ENCODE measurements at regions not wholly inside any gene's neighbourhood (a gene's known extent, or its start where the extent isn't known, plus 50 kb on each side); places are given as distances from the start of the nearest gene placed in this dataset.

DNA sequence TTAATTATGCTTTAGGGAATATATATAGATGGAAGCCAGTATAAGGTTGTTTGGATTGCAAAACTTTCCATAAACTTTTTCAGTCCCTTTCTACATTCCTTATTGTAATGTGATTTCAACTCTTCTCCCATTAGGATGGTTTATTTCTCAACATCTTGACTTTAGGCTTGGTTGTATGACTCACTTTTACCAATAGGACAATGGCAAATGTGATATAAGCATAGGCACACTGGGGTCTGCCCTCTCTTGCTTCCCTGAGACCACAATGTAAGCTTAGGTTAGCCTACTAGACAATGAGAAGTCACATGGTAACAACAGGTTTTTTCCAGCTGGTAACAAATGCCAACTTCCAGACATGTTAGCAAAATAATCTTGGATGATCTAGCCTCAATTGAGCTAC is 163.3 kb upstream of the RBPJ start:
- Histone ChIP-seq H3K27me3 (ENCODE audit: control insufficient read depth in 1 of 2, insufficient read depth in 1 of 2, low read length in 2 of 2) (no peaks in the 10 kb centered on the region), H3K4ac (ENCODE audit: low read depth in 1 of 2, low read length in 2 of 2) (no peak overlapping the region), H3K4me3 (ENCODE audit: insufficient read depth in 1 of 2, low read depth in 1 of 2, low read length in 2 of 2) (no peak overlapping the region)

GRCh38 chr4:26160591-26160990 is 160.2 kb upstream of the RBPJ start:
- H2AK5ac ChIP-seq (ENCODE audit: low read length, severe bottlenecking): no peak overlapping the region
- no peak overlapping the region for H4K91ac ChIP-seq (ENCODE audit: low read length)
- H2BK15ac ChIP-seq (ENCODE audit: low read depth, poor library complexity, severe bottlenecking): no peak overlapping the region
- no peak overlapping the region for H3K18ac ChIP-seq (ENCODE audit: low read depth in 1 of 2, low read length in 2 of 2)
- no peak for DNase-seq
- H3K27me3 ChIP-seq (ENCODE audit: control insufficient read depth in 1 of 2, insufficient read depth in 1 of 2, low read length in 2 of 2): no peaks in the 10 kb centered on the region
- no peak overlapping the region for H2AFZ ChIP-seq (ENCODE audit: low read depth, low read length)
- H3K27ac ChIP-seq (ENCODE audit: low read length, poor library complexity, severe bottlenecking): no peak overlapping the region
- no peaks in the 10 kb centered on the region for H3K36me3 ChIP-seq (ENCODE audit: control insufficient read depth in 1 of 2, insufficient read depth in 2 of 2, low read depth in 1 of 2, low read length in 2 of 2)
- no peak overlapping the region for H2BK5ac ChIP-seq (ENCODE audit: low read depth, low read length, poor library complexity, severe bottlenecking)
- H3K4me2 ChIP-seq (ENCODE audit: low read length, poor library complexity, severe bottlenecking): no peak overlapping the region
- H3K4me3 ChIP-seq (ENCODE audit: insufficient read depth in 1 of 2, low read depth in 1 of 2, low read length in 2 of 2): no peak overlapping the region
- 76% methylated on average over 2 of the region's 3 CpGs for WGBS
- no peak overlapping the region for H3K23ac ChIP-seq (ENCODE audit: low read length in 2 of 2)
- H3K14ac ChIP-seq (ENCODE audit: low read length in 2 of 2): no peak overlapping the region
- no peak overlapping the region for H4K8ac ChIP-seq (ENCODE audit: low read length)
- no peak overlapping the region for H2BK120ac ChIP-seq (ENCODE audit: low read depth, low read length)
- peaks cover 4% of the 10 kb centered on the region for H3K9me3 ChIP-seq (ENCODE audit: control insufficient read depth, low read length)
- no peak overlapping the region for H3K4ac ChIP-seq (ENCODE audit: low read depth in 1 of 2, low read length in 2 of 2)
- H3K9ac ChIP-seq (ENCODE audit: low read length): no peak overlapping the region
- no peaks in the 10 kb centered on the region for H3K79me1 ChIP-seq (replicated peaks; ENCODE audit: low read length, poor library complexity, severe bottlenecking)
- H2BK12ac ChIP-seq (ENCODE audit: low read length in 2 of 2): no peak overlapping the region
- no peaks in the 10 kb centered on the region for H3K4me1 ChIP-seq (ENCODE audit: control insufficient read depth, insufficient read depth, low read depth, low read length)

More for the DNA sequence above, 163.3 kb upstream of the RBPJ start:
- H2AFZ ChIP-seq (ENCODE audit: low read depth, low read length): no peak overlapping the region
- no peak overlapping the region for H2AK5ac ChIP-seq (ENCODE audit: low read length, severe bottlenecking)
- no peak overlapping the region for H4K8ac ChIP-seq (ENCODE audit: low read length)
- no peak overlapping the region for H3K23ac ChIP-seq (ENCODE audit: low read length in 2 of 2)
- H2BK12ac ChIP-seq (ENCODE audit: low read length in 2 of 2): no peak overlapping the region
- H3K4me1 ChIP-seq (ENCODE audit: control insufficient read depth, insufficient read depth, low read depth, low read length): no peaks in the 10 kb centered on the region
- peaks cover 4% of the 10 kb centered on the region for H3K9me3 ChIP-seq (ENCODE audit: control insufficient read depth, low read length)
- no peaks in the 10 kb centered on the region for H3K36me3 ChIP-seq (ENCODE audit: control insufficient read depth in 1 of 2, insufficient read depth in 2 of 2, low read depth in 1 of 2, low read length in 2 of 2)
- H2BK120ac ChIP-seq (ENCODE audit: low read depth, low read length): no peak overlapping the region
- no peak overlapping the region for H3K14ac ChIP-seq (ENCODE audit: low read length in 2 of 2)
- DNase-seq: peak; percentile 76
- H3K79me1 ChIP-seq (replicated peaks; ENCODE audit: low read length, poor library complexity, severe bottlenecking): no peaks in the 10 kb centered on the region
- no peak overlapping the region for H3K4me2 ChIP-seq (ENCODE audit: low read length, poor library complexity, severe bottlenecking)
- no peak overlapping the region for H3K27ac ChIP-seq (ENCODE audit: low read length, poor library complexity, severe bottlenecking)
- no peak overlapping the region for H3K18ac ChIP-seq (ENCODE audit: low read depth in 1 of 2, low read length in 2 of 2)
- H2BK5ac ChIP-seq (ENCODE audit: low read depth, low read length, poor library complexity, severe bottlenecking): no peak overlapping the region
- H4K91ac ChIP-seq (ENCODE audit: low read length): no peak overlapping the region
- H2BK15ac ChIP-seq (ENCODE audit: low read depth, poor library complexity, severe bottlenecking): no peak overlapping the region
- no peak overlapping the region for H3K9ac ChIP-seq (ENCODE audit: low read length)

DNA sequence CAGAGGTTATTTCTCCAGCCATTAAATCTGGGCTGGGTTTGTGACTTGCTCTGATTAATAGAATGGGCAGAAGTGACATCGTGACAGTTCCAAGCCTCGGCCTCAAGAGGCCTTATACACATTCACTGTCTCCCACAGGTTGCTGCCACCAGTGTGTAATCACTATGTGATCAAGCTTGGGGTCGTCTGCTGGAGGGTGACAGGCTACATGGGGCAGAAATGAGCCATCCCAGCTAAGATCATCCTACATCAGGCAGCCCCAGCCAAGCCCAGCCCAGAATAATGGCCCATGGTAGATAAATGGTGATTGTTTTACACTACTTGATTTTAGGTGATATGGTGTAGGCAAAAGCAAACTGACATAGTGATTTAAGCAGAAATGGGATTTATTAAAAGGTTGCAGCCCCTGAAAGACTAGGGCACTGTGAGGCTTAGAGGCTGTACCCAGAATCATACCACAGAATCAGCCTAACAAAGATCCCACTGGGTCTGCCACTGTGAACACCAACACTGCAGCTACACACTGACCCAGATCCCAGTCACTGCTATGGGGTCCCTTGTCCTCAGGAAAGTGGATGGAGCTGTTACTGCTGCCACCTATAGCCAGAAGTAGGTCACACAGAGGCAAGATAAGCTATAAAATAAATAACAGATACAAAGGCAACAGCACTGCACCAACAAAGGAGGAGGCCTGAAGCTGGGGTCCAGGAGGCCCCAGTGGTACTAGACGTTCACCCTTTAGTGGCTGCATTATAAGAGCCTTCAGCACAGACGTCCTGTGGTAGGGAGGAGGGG is 159.6 kb upstream of the RBPJ start:
- Histone ChIP-seq H3K4me1 (ENCODE audit: control insufficient read depth, insufficient read depth, low read depth, low read length) (no peaks in the 10 kb centered on the region), H2BK15ac (ENCODE audit: low read depth, poor library complexity, severe bottlenecking) (no peak overlapping the region), H4K8ac (ENCODE audit: low read length) (no peak overlapping the region), H3K79me1 (replicated peaks; ENCODE audit: low read length, poor library complexity, severe bottlenecking) (no peaks in the 10 kb centered on the region), H3K27ac (ENCODE audit: low read length, poor library complexity, severe bottlenecking) (no peak overlapping the region), H3K4me3 (ENCODE audit: insufficient read depth in 1 of 2, low read depth in 1 of 2, low read length in 2 of 2) (no peak overlapping the region), H2BK120ac (ENCODE audit: low read depth, low read length) (no peak overlapping the region), H3K4ac (ENCODE audit: low read depth in 1 of 2, low read length in 2 of 2) (no peak overlapping the region), H2AK5ac (ENCODE audit: low read length, severe bottlenecking) (no peak overlapping the region), H3K4me2 (ENCODE audit: low read length, poor library complexity, severe bottlenecking) (no peak overlapping the region), H2BK5ac (ENCODE audit: low read depth, low read length, poor library complexity, severe bottlenecking) (no peak overlapping the region), H3K14ac (ENCODE audit: low read length in 2 of 2) (no peak overlapping the region), H2AFZ (ENCODE audit: low read depth, low read length) (no peak overlapping the region), H3K23ac (ENCODE audit: low read length in 2 of 2) (no peak overlapping the region), H3K9me3 (ENCODE audit: control insufficient read depth, low read length) (peaks cover 4% of the 10 kb centered on the region), H3K27me3 (ENCODE audit: control insufficient read depth in 1 of 2, insufficient read depth in 1 of 2, low read length in 2 of 2) (no peaks in the 10 kb centered on the region), H2BK12ac (ENCODE audit: low read length in 2 of 2) (peak overlapping the region in 1 of 2 experiments; percentile 7), H3K9ac (ENCODE audit: low read length) (no peak overlapping the region), H4K91ac (ENCODE audit: low read length) (no peak overlapping the region), H3K18ac (ENCODE audit: low read depth in 1 of 2, low read length in 2 of 2) (no peak overlapping the region), H3K36me3 (ENCODE audit: control insufficient read depth in 1 of 2, insufficient read depth in 2 of 2, low read depth in 1 of 2, low read length in 2 of 2) (no peaks in the 10 kb centered on the region)
- DNase-seq: no peak
- 71% methylated on average over 4 of the region's 5 CpGs for WGBS

- no peak overlapping the region for H3K4me3 ChIP-seq (ENCODE audit: insufficient read depth in 1 of 2, low read depth in 1 of 2, low read length in 2 of 2)
- no peak overlapping the region for H3K27ac ChIP-seq (ENCODE audit: low read length, poor library complexity, severe bottlenecking)
- no peak overlapping the region for H2BK15ac ChIP-seq (ENCODE audit: low read depth, poor library complexity, severe bottlenecking)
- no peaks in the 10 kb centered on the region for H3K79me1 ChIP-seq (replicated peaks; ENCODE audit: low read length, poor library complexity, severe bottlenecking)
- H3K14ac ChIP-seq (ENCODE audit: low read length in 2 of 2): no peak overlapping the region
- H3K4me1 ChIP-seq (ENCODE audit: control insufficient read depth, insufficient read depth, low read depth, low read length): no peaks in the 10 kb centered on the region
- H2AK5ac ChIP-seq (ENCODE audit: low read length, severe bottlenecking): no peak overlapping the region
- H2BK5ac ChIP-seq (ENCODE audit: low read depth, low read length, poor library complexity, severe bottlenecking): no peak overlapping the region
- DNase-seq: no peak
- no peak overlapping the region for H4K91ac ChIP-seq (ENCODE audit: low read length)
- H3K36me3 ChIP-seq (ENCODE audit: control insufficient read depth in 1 of 2, insufficient read depth in 2 of 2, low read depth in 1 of 2, low read length in 2 of 2): no peaks in the 10 kb centered on the region
- no peak overlapping the region for H2BK12ac ChIP-seq (ENCODE audit: low read length in 2 of 2)
- no peak overlapping the region for H2BK120ac ChIP-seq (ENCODE audit: low read depth, low read length)
- no peak overlapping the region for H3K23ac ChIP-seq (ENCODE audit: low read length in 2 of 2)
- no peak overlapping the region for H4K8ac ChIP-seq (ENCODE audit: low read length)
- no peaks in the 10 kb centered on the region for H3K27me3 ChIP-seq (ENCODE audit: control insufficient read depth in 1 of 2, insufficient read depth in 1 of 2, low read length in 2 of 2)
- H3K4me2 ChIP-seq (ENCODE audit: low read length, poor library complexity, severe bottlenecking): no peak overlapping the region
- H3K9me3 ChIP-seq (ENCODE audit: control insufficient read depth, low read length): peaks cover 4% of the 10 kb centered on the region
- WGBS: 83% methylated on average over 4 of the region's 4 CpGs
- no peak overlapping the region for H3K18ac ChIP-seq (ENCODE audit: low read depth in 1 of 2, low read length in 2 of 2)
- H2AFZ ChIP-seq (ENCODE audit: low read depth, low read length): no peak overlapping the region
- no peak overlapping the region for H3K9ac ChIP-seq (ENCODE audit: low read length)
- no peak overlapping the region for H3K4ac ChIP-seq (ENCODE audit: low read depth in 1 of 2, low read length in 2 of 2)
These were observed 158.7 kb upstream of the RBPJ start for GRCh38 chr4:26162101-26162500.
